ENCODE measurements at regions not wholly inside any gene's neighbourhood (a gene's known extent, or its start where the extent isn't known, plus 50 kb on each side); places are given as distances from the start of the nearest gene placed in this dataset.

DNA sequence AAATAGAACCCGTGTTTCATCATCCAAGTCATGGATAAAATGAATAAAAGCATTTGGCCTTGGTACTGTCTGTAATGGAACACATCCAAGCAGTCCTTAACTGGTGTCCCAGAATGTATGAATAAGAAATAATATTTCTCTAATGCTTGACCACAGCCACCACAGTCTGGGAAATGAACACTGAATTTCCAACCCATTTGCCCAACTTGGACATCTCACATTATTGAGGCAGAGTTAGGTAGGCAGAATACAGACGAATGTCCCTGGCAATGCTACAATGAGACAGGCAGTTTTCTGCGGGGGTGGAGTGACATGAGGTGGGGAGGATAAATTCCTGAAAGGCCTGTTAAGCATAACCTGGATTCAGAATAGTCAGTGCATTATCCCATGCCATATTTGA is 245.7 kb downstream of the ZIC1 start (continued):
- TF ChIP-seq, protein P1, sequence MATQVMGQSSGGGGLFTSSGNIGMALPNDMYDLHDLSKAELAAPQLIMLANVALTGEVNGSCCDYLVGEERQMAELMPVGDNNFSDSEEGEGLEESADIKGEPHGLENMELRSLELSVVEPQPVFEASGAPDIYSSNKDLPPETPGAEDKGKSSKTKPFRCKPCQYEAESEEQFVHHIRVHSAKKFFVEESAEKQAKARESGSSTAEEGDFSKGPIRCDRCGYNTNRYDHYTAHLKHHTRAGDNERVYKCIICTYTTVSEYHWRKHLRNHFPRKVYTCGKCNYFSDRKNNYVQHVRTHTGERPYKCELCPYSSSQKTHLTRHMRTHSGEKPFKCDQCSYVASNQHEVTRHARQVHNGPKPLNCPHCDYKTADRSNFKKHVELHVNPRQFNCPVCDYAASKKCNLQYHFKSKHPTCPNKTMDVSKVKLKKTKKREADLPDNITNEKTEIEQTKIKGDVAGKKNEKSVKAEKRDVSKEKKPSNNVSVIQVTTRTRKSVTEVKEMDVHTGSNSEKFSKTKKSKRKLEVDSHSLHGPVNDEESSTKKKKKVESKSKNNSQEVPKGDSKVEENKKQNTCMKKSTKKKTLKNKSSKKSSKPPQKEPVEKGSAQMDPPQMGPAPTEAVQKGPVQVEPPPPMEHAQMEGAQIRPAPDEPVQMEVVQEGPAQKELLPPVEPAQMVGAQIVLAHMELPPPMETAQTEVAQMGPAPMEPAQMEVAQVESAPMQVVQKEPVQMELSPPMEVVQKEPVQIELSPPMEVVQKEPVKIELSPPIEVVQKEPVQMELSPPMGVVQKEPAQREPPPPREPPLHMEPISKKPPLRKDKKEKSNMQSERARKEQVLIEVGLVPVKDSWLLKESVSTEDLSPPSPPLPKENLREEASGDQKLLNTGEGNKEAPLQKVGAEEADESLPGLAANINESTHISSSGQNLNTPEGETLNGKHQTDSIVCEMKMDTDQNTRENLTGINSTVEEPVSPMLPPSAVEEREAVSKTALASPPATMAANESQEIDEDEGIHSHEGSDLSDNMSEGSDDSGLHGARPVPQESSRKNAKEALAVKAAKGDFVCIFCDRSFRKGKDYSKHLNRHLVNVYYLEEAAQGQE (IDR thresholded peaks at IDR 0.05; ENCODE audit: unreplicated experiment): no peak
- TF ChIP-seq, protein P2, sequence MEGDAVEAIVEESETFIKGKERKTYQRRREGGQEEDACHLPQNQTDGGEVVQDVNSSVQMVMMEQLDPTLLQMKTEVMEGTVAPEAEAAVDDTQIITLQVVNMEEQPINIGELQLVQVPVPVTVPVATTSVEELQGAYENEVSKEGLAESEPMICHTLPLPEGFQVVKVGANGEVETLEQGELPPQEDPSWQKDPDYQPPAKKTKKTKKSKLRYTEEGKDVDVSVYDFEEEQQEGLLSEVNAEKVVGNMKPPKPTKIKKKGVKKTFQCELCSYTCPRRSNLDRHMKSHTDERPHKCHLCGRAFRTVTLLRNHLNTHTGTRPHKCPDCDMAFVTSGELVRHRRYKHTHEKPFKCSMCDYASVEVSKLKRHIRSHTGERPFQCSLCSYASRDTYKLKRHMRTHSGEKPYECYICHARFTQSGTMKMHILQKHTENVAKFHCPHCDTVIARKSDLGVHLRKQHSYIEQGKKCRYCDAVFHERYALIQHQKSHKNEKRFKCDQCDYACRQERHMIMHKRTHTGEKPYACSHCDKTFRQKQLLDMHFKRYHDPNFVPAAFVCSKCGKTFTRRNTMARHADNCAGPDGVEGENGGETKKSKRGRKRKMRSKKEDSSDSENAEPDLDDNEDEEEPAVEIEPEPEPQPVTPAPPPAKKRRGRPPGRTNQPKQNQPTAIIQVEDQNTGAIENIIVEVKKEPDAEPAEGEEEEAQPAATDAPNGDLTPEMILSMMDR (conservative IDR thresholded peaks at IDR 0.05; ENCODE audit: low read depth in 2 of 2): no peak
- no peak for TF ChIP-seq JUNB (IDR thresholded peaks at IDR 0.05; ENCODE audit: unreplicated experiment)
- no peak for TF ChIP-seq STAT1 (IDR thresholded peaks at IDR 0.05; ENCODE audit: unreplicated experiment)
- no peak for TF ChIP-seq NANOG (IDR thresholded peaks at IDR 0.05; ENCODE audit: borderline replicate concordance)
- no peak for TF ChIP-seq EZH2 (IDR thresholded peaks at IDR 0.05; ENCODE audit: low read depth, unreplicated experiment)
- TF ChIP-seq EZH2phosphoT487 (IDR thresholded peaks at IDR 0.05; ENCODE audit: unreplicated experiment): no peak

DNA sequence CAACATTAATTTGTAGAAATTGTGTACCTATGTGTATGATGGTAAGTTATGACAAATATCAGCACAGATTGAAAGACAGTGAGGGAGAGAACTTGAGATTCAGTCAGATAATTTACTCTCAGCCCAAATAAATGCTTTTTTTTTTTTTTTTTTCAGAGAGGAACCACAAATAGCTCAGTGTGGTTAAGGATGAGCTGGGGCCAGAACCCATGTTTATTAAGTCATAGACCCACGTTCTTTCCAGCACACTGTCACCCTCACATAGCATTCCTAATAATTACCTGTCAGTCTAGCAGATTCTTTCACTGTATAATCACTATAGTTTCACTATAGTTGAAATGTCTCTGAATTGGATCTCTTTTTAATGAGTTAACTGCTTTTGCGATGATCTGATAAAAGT is 246.1 kb downstream of the ZIC1 start:
- Histone ChIP-seq H3K4me1 (ENCODE audit: insufficient read depth) (no peaks in the 10 kb centered on the region), H3K9me2 (ENCODE audit: insufficient read depth) (no peaks in the 10 kb centered on the region), H3K27ac (ENCODE audit: low read depth) (no peak overlapping the region), H3K4me3 (no peak overlapping the region), H2AFZ (no peak overlapping the region), H3K4me2 (no peak overlapping the region), H3K79me2 (replicated peaks; ENCODE audit: insufficient read depth) (no peaks in the 10 kb centered on the region), H3K36me3 (ENCODE audit: insufficient read depth) (no peaks in the 10 kb centered on the region), H3F3A (replicated peaks; ENCODE audit: low read depth) (no peaks in the 10 kb centered on the region), H3K27me3 (ENCODE audit: insufficient read depth) (no peaks in the 10 kb centered on the region), H4K20me1 (replicated peaks; ENCODE audit: insufficient read depth) (no peaks in the 10 kb centered on the region)
- Mint-ChIP-seq H3K27me3 (ENCODE audit: insufficient read depth, low read depth, poor library complexity) (peaks cover 3% of the 10 kb centered on the region), H3K36me3 (ENCODE audit: low read depth) (no peaks in the 10 kb centered on the region), H3K27ac (no peak overlapping the region), H3K9me3 (0 out of 3 replicates have a peak, but pooled peaks cover 4% of the 10 kb centered on the region), H3K4me3 (no peak overlapping the region), H3K4me1 (no peaks in the 10 kb centered on the region; the same call in 2 of the 3 replicates)
- DNase-seq (ENCODE audit: low spot score): no peak
- no peak for ATAC-seq
- TF ChIP-seq ZNF331 (CRISPR knock-in tag; IDR thresholded peaks at IDR 0.05; ENCODE audit: low read depth) (no peak), NANOG (IDR thresholded peaks at IDR 0.05; ENCODE audit: borderline replicate concordance) (no peak), CREB1 (CRISPR knock-in tag; IDR thresholded peaks at IDR 0.05; ENCODE audit: low read depth) (no peak), JUNB (IDR thresholded peaks at IDR 0.05; ENCODE audit: unreplicated experiment) (no peak), EZH2 (IDR thresholded peaks at IDR 0.05; ENCODE audit: low read depth, unreplicated experiment) (no peak)
- TF ChIP-seq, protein P1 (IDR thresholded peaks at IDR 0.05; ENCODE audit: unreplicated experiment): no peak
- TF ChIP-seq, protein P3, sequence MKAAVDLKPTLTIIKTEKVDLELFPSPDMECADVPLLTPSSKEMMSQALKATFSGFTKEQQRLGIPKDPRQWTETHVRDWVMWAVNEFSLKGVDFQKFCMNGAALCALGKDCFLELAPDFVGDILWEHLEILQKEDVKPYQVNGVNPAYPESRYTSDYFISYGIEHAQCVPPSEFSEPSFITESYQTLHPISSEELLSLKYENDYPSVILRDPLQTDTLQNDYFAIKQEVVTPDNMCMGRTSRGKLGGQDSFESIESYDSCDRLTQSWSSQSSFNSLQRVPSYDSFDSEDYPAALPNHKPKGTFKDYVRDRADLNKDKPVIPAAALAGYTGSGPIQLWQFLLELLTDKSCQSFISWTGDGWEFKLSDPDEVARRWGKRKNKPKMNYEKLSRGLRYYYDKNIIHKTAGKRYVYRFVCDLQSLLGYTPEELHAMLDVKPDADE (IDR thresholded peaks at IDR 0.05): no peak
- TF ChIP-seq, protein P2 (conservative IDR thresholded peaks at IDR 0.05; ENCODE audit: low read depth in 2 of 2): no peak

Measured in GM23338 (cell line).